ENCODE measurements at regions not wholly inside any gene's neighbourhood (a gene's known extent, or its start where the extent isn't known, plus 50 kb on each side); places are given as distances from the start of the nearest gene placed in this dataset.

DNA sequence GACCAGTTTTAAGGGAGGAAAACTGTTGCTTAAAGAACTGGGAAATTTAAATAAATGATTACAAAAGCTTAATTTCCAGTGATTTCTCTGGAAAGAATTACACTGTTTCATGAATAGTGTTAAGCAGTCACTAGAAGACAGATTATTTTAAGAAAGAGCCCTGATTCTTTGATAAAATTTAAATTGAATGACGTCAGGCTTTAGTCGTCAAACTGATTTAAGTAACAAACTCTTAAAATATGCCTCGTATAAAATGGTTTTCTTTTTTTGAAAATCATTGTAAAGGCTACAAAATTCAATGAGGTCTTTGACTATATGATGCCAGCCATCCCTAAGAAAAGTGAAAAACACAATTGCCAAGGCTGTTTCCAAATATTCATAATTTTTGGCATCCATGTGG, 465.0 kb downstream of the NR4A2 start:
- intact Hi-C loops (cut with DNase I), result no loop called here
- WGBS, 3 donors, result 84 to 90% (median 85%) methylated on average over 3 of the region's 3 CpGs
- no peak overlapping the region for H3K4me3 ChIP-seq

DNA sequence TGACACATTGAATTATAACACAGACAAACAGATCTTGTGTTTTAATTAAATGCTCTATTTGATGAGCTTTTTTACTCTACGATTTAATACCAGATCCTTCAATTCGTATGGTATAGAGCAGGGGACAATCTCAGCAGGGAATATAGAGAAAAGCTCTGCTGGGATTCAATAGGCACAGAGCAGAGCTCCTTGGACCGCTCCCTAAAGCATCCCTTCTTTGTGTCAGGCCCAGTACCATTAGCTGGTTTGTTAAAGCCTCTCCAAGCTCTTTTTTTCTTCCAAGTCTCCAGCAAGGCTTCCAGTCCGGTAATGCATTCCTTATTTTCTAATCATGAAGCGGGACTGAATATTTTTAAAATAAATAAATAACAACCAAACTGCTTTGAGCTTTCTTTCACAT, 466.0 kb downstream of the NR4A2 start:
- H3K36me3 ChIP-seq, result no peaks in the 10 kb centered on the region
- no peaks in the 10 kb centered on the region for H3K4me1 ChIP-seq (ENCODE audit: insufficient read depth)
- no peaks in the 10 kb centered on the region for H3K9me3 ChIP-seq
- TF ChIP-seq, protein P1, sequence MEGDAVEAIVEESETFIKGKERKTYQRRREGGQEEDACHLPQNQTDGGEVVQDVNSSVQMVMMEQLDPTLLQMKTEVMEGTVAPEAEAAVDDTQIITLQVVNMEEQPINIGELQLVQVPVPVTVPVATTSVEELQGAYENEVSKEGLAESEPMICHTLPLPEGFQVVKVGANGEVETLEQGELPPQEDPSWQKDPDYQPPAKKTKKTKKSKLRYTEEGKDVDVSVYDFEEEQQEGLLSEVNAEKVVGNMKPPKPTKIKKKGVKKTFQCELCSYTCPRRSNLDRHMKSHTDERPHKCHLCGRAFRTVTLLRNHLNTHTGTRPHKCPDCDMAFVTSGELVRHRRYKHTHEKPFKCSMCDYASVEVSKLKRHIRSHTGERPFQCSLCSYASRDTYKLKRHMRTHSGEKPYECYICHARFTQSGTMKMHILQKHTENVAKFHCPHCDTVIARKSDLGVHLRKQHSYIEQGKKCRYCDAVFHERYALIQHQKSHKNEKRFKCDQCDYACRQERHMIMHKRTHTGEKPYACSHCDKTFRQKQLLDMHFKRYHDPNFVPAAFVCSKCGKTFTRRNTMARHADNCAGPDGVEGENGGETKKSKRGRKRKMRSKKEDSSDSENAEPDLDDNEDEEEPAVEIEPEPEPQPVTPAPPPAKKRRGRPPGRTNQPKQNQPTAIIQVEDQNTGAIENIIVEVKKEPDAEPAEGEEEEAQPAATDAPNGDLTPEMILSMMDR (IDR thresholded peaks at IDR 0.05), result no peak
- TF ChIP-seq EP300 (IDR thresholded peaks at IDR 0.05) (no peak), POLR2A (IDR thresholded peaks at IDR 0.05) (no peak)
- WGBS, 3 donors, result 59 to 71% (median 68%) methylated on average over 5 of the region's 5 CpGs
- no peaks in the 10 kb centered on the region for H3K27me3 ChIP-seq
- H3K27ac ChIP-seq, result no peak overlapping the region
- DNase-seq, result no peak
- H3K4me3 ChIP-seq, result no peak overlapping the region
- intact Hi-C loops (cut with DNase I), result no loop called here

More for the DNA sequence above, 465.0 kb downstream of the NR4A2 start:
- H3K27ac ChIP-seq, result no peak overlapping the region
- DNase-seq, result no peak
- no peaks in the 10 kb centered on the region for H3K27me3 ChIP-seq
- no peaks in the 10 kb centered on the region for H3K9me3 ChIP-seq
- no peaks in the 10 kb centered on the region for H3K4me1 ChIP-seq (ENCODE audit: insufficient read depth)
- no peaks in the 10 kb centered on the region for H3K36me3 ChIP-seq
- TF ChIP-seq, protein P1 (IDR thresholded peaks at IDR 0.05), result no peak

DNA sequence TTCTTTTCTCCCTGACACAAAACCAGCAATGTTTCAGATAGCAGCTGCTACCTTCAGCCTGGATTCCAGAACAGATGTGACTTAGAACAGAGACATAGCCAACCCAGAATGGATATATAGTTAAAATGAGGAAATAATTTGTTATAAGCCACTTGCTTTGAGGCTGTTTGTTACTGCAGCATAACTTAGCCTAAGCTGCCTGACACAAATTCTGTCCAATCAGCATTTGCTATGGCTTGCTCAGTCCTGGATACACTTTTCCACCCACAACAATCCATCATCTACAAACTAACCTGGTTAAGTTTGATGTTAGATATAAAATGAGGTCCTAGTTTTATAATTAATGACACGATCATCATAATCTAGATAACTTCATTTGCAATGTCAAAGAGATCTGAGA, 480.4 kb downstream of the NR4A2 start:
- no peak for DNase-seq
- Histone ChIP-seq H3K4me1 (ENCODE audit: insufficient read depth) (no peaks in the 10 kb centered on the region), H3K4me3 (no peak overlapping the region), H3K27ac (no peak overlapping the region), H3K36me3 (no peaks in the 10 kb centered on the region), H3K27me3 (no peaks in the 10 kb centered on the region), H3K9me3 (no peaks in the 10 kb centered on the region)
- TF ChIP-seq POLR2A (IDR thresholded peaks at IDR 0.05) (no peak), EP300 (IDR thresholded peaks at IDR 0.05) (no peak)
- TF ChIP-seq, protein P1 (IDR thresholded peaks at IDR 0.05), result no peak
- 79 to 98% (median 80%) methylated on average over 1 of the region's 1 CpG for WGBS, 3 donors
- intact Hi-C loops (cut with DNase I), result no loop called here

DNA sequence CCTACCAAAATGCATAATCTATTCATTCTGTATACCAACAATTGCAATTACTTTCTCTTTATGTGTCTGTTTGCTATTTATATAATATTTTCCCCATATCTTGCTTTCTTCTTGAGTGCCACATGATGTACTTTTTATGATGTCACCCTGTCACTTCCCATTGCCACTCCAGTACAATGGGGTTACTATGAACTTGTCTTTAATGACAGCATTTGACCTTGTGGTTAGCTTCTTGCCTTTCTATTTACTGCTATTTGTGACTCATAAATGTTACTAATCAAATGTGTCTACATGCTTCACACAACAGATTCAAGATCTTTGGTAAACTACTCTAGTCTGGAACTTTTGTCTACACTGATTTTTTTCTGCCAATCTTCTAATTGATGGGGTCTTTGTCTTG, 486.3 kb downstream of the NR4A2 start:
- TF ChIP-seq EP300 (IDR thresholded peaks at IDR 0.05), result no peak
- TF ChIP-seq, protein P1 (IDR thresholded peaks at IDR 0.05), result no peak
- no peak for TF ChIP-seq POLR2A (IDR thresholded peaks at IDR 0.05)
- Histone ChIP-seq H3K27me3 (no peaks in the 10 kb centered on the region), H3K4me1 (ENCODE audit: insufficient read depth) (no peaks in the 10 kb centered on the region), H3K4me3 (no peak overlapping the region), H3K27ac (no peak overlapping the region), H3K36me3 (no peaks in the 10 kb centered on the region), H3K9me3 (no peaks in the 10 kb centered on the region)
- intact Hi-C loops (cut with DNase I), result no loop called here
- no peak for DNase-seq

DNA sequence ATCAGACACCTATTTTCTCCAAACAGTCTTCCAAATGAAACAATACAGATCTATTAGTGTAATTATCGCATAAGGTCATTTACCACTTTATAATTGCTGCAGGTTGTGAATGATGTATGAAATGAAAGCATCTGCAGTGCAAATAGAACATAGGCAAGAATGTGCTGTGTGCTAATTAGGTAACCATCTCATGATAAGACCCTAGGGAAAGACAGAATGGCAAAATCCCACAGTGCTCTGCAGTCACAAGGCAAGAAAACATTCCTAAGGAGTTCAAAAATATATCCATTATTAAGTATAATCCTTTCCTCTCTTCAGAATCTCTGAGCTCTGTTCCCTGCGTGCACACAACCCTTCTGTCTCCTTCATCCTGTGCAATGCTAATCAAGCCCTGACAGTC, 488.1 kb downstream of the NR4A2 start:
- intact Hi-C loops (cut with DNase I), result no loop called here
- no peaks in the 10 kb centered on the region for H3K27me3 ChIP-seq
- no peak for DNase-seq
- WGBS, 3 donors, result 69 to 82% (median 80%) methylated on average over 2 of the region's 2 CpGs
- no peaks in the 10 kb centered on the region for H3K9me3 ChIP-seq
- H3K36me3 ChIP-seq, result no peaks in the 10 kb centered on the region
- no peak for TF ChIP-seq POLR2A (IDR thresholded peaks at IDR 0.05)
- TF ChIP-seq EP300 (IDR thresholded peaks at IDR 0.05), result no peak
- TF ChIP-seq, protein P1 (IDR thresholded peaks at IDR 0.05), result no peak
- H3K4me3 ChIP-seq, result no peak overlapping the region
- H3K27ac ChIP-seq, result no peak overlapping the region
- no peaks in the 10 kb centered on the region for H3K4me1 ChIP-seq (ENCODE audit: insufficient read depth)

Data from ovary (tissue), 7 donors.